ENCODE measurements at regions not wholly inside any gene's neighbourhood (a gene's known extent, or its start where the extent isn't known, plus 50 kb on each side); places are given as distances from the start of the nearest gene placed in this dataset.

GRCh38 chr7:33691180-33691579 is 214.2 kb upstream of the BMPER start:
- no peak for TF ChIP-seq POLR2A (IDR thresholded peaks at IDR 0.05; ENCODE audit: borderline replicate concordance, extremely low read depth, insufficient read depth, insufficient read length)
- TF ChIP-seq REST (IDR thresholded peaks at IDR 0.05; ENCODE audit: low read depth), result no peak
- no peak for TF ChIP-seq CTCF (IDR thresholded peaks at IDR 0.05 in 2 of 3, conservative IDR thresholded peaks at IDR 0.05 in 1 of 3; ENCODE audit: borderline replicate concordance in 1 of 3, insufficient read depth in 1 of 3, low read depth in 2 of 3, low read length in 2 of 3)
- TF ChIP-seq CEBPB (IDR thresholded peaks at IDR 0.05; ENCODE audit: low read depth), result no peak
- TF ChIP-seq YY1 (IDR thresholded peaks at IDR 0.05; ENCODE audit: extremely low read depth, insufficient replicate concordance, low read depth, low read length), result no peak
- no peak for TF ChIP-seq ZBTB33 (IDR thresholded peaks at IDR 0.05; ENCODE audit: extremely low read depth, insufficient replicate concordance, low read length)

Data from HCT116 (cell line).